ENCODE measurements at regions not wholly inside any gene's neighbourhood (a gene's known extent, or its start where the extent isn't known, plus 50 kb on each side); places are given as distances from the start of the nearest gene placed in this dataset.

- TF ChIP-seq, protein P1, sequence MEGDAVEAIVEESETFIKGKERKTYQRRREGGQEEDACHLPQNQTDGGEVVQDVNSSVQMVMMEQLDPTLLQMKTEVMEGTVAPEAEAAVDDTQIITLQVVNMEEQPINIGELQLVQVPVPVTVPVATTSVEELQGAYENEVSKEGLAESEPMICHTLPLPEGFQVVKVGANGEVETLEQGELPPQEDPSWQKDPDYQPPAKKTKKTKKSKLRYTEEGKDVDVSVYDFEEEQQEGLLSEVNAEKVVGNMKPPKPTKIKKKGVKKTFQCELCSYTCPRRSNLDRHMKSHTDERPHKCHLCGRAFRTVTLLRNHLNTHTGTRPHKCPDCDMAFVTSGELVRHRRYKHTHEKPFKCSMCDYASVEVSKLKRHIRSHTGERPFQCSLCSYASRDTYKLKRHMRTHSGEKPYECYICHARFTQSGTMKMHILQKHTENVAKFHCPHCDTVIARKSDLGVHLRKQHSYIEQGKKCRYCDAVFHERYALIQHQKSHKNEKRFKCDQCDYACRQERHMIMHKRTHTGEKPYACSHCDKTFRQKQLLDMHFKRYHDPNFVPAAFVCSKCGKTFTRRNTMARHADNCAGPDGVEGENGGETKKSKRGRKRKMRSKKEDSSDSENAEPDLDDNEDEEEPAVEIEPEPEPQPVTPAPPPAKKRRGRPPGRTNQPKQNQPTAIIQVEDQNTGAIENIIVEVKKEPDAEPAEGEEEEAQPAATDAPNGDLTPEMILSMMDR (IDR thresholded peaks at IDR 0.05) = no peak
- no peak for TF ChIP-seq POLR2AphosphoS5 (IDR thresholded peaks at IDR 0.05)
- no peak for TF ChIP-seq POLR2A (IDR thresholded peaks at IDR 0.05)
Observed at GRCh38 chr20:53788253-53789022, 194.8 kb upstream of the ZNF217 start.

Measured in breast epithelium (tissue), 3 donors.